Fibroblast of lung (primary cell): ENCODE measurements at regions not wholly inside any gene's neighbourhood (a gene's known extent, or its start where the extent isn't known, plus 50 kb on each side); places are given as distances from the start of the nearest gene placed in this dataset.

Experiments used
- DNase-seq, 2 donors: peaks; one replicate each; pipeline versions ENCODE4 v3.0.0 to v3.0.0-alpha.2; 2010; ENCODE audit warnings: low read depth in 2 of 2
- H2AFZ ChIP-seq: 2 replicates; pipeline ENCODE4 v1.5.1; 2012; ENCODE audit warnings: low read length, control low read depth, inconsistent platforms
- H3K27ac ChIP-seq: 2 replicates; pipeline ENCODE4 v1.5.1; 2011; ENCODE audit warnings: low read length, control low read depth; ENCODE audit not compliant: insufficient read depth
- H3K27me3 ChIP-seq: 2 replicates; pipeline ENCODE4 v1.5.1; 2011; ENCODE audit warnings: mild to moderate bottlenecking, low read length; ENCODE audit not compliant: control insufficient read depth, insufficient read depth
- H3K36me3 ChIP-seq: 2 replicates; pipeline ENCODE4 v1.5.1; 2011; ENCODE audit warnings: low read length; ENCODE audit not compliant: control insufficient read depth, insufficient read depth
- H3K4me1 ChIP-seq: 2 replicates; pipeline ENCODE4 v1.5.1; 2011; ENCODE audit warnings: low read length; ENCODE audit not compliant: control insufficient read depth, insufficient read depth; ENCODE audit errors: extremely low read depth
- H3K4me2 ChIP-seq: 2 replicates; pipeline ENCODE4 v1.5.1; 2011; ENCODE audit warnings: low read length, control low read depth; ENCODE audit not compliant: insufficient read depth; ENCODE audit errors: extremely low read depth
- H3K4me3 ChIP-seq, 4 experiments: fragments of 200-600 bp in 1 of 4; sonication (generic) in 1 of 4; replicated peaks in 1 of 4; 2 replicates each; pipeline ENCODE4 v1.5.1; 2011 to 2016; ENCODE audit warnings: low read length in 4 of 4, low read depth in 3 of 4, mild to moderate bottlenecking in 3 of 4, control low read depth in 2 of 4, inconsistent platforms in 1 of 4, mixed read lengths in 1 of 4; ENCODE audit not compliant: insufficient read depth in 1 of 4; ENCODE audit errors: control extremely low read depth in 1 of 4
- H3K79me2 ChIP-seq: 2 replicates; pipeline ENCODE4 v1.5.1; 2012; ENCODE audit warnings: mild to moderate bottlenecking, low read length, inconsistent platforms; ENCODE audit not compliant: control insufficient read depth, insufficient read depth
- H3K9ac ChIP-seq: 2 replicates; pipeline ENCODE4 v1.5.1; 2011; ENCODE audit warnings: mild to moderate bottlenecking, low read length, control low read depth; ENCODE audit not compliant: insufficient read depth
- H3K9me3 ChIP-seq: 2 replicates; pipeline ENCODE4 v1.5.1; 2012; ENCODE audit warnings: low read depth, low read length; ENCODE audit not compliant: control insufficient read depth, insufficient read depth
- H4K20me1 ChIP-seq: 2 replicates; pipeline ENCODE4 v1.5.1; 2011; ENCODE audit warnings: low read length; ENCODE audit not compliant: control insufficient read depth, insufficient read depth; ENCODE audit errors: extremely low read depth
- EZH2 ChIP-seq: IDR thresholded peaks from 2 replicates; pipeline ENCODE4 v1.5.1; 2012; ENCODE audit warnings: low read length, control low read depth, mild to moderate bottlenecking; ENCODE audit errors: missing control alignments
- TF ChIP-seq, protein P1 (sequence below), 2 donors: IDR thresholded peaks in 1 of 2; conservative IDR thresholded peaks in 1 of 2; 1 replicate in 1 of 2; 2 replicates in 1 of 2; pipeline ENCODE4 v1.5.1; 2011 to 2012; ENCODE audit warnings: low read length in 2 of 2, control low read depth in 1 of 2, inconsistent platforms in 1 of 2, low read depth in 1 of 2, mild to moderate bottlenecking in 1 of 2

DNA sequence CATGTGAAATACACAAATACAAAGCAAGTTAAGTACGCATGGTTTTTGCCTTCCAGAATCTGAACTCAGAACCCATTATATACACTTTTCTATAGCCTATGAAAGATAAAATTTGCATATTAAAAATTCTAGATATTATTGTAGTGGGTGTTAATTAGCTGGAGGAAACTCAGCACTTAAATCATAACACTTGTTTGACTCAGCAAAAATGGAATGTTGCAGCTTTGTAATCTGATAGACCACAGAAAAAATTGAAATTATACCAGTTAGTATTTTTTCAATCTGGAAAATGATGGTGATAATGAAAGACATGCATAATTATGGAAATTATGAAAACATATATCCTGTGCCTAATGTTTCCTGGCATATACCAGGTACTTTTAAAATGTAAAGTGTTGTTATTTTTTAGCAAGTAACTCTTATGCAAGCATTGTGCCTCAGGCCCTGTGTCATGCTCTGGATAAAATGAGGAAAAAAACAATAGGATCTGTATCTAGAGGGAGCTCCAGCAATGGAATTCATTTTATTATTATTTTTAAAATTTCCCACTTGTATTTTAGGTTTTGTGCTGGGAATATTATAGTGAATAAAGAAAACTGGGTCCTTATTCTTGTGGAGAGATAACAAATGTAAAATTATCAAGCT, 490.4 kb upstream of the SEMA3A start:
- Histone ChIP-seq H3K79me2 (no peaks in the 10 kb centered on the region), H3K4me1 (no peaks in the 10 kb centered on the region), H3K4me3 (no peak overlapping the region), H2AFZ (no peak overlapping the region), H3K27me3 (no peaks in the 10 kb centered on the region), H3K9ac (no peak overlapping the region), H3K9me3 (no peaks in the 10 kb centered on the region), H3K36me3 (no peaks in the 10 kb centered on the region), H3K4me2 (no peak overlapping the region), H3K27ac (no peak overlapping the region), H4K20me1 (no peaks in the 10 kb centered on the region)
- no peak for DNase-seq
- TF ChIP-seq EZH2, result no peak
- TF ChIP-seq, protein P1, sequence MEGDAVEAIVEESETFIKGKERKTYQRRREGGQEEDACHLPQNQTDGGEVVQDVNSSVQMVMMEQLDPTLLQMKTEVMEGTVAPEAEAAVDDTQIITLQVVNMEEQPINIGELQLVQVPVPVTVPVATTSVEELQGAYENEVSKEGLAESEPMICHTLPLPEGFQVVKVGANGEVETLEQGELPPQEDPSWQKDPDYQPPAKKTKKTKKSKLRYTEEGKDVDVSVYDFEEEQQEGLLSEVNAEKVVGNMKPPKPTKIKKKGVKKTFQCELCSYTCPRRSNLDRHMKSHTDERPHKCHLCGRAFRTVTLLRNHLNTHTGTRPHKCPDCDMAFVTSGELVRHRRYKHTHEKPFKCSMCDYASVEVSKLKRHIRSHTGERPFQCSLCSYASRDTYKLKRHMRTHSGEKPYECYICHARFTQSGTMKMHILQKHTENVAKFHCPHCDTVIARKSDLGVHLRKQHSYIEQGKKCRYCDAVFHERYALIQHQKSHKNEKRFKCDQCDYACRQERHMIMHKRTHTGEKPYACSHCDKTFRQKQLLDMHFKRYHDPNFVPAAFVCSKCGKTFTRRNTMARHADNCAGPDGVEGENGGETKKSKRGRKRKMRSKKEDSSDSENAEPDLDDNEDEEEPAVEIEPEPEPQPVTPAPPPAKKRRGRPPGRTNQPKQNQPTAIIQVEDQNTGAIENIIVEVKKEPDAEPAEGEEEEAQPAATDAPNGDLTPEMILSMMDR (conservative IDR thresholded peaks at IDR 0.05 in 1 of 2, IDR thresholded peaks at IDR 0.05 in 1 of 2; ENCODE audit: low read depth in 1 of 2, low read length in 2 of 2), result no peak

DNA sequence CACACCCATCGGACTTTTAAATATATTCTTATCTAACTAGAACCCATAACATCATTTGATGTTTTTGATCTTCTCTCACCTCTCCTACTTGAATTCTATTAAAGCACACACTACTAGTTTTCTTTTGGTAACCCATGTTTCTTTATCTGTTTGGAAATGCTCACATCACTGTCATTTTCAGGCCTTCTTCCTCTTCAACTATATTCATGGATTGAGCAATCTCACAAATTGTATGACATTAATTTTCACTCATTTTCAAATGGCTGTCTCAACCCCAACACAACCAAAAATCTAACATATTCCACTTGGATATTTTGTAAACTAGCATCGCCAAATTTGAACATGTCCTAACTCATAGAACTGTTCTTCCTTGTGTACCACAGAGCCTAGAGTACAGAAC, 488.0 kb upstream of the SEMA3A start:
- Histone ChIP-seq H3K27me3 (no peaks in the 10 kb centered on the region), H3K4me3 (no peak overlapping the region), H3K79me2 (no peaks in the 10 kb centered on the region), H3K27ac (no peak overlapping the region), H4K20me1 (no peaks in the 10 kb centered on the region), H3K9me3 (no peaks in the 10 kb centered on the region), H3K9ac (no peak overlapping the region), H3K4me1 (no peaks in the 10 kb centered on the region), H3K4me2 (no peak overlapping the region), H2AFZ (no peak overlapping the region), H3K36me3 (no peaks in the 10 kb centered on the region)
- DNase-seq, result no peak
- TF ChIP-seq, protein P1 (conservative IDR thresholded peaks at IDR 0.05 in 1 of 2, IDR thresholded peaks at IDR 0.05 in 1 of 2; ENCODE audit: low read depth in 1 of 2, low read length in 2 of 2), result no peak
- no peak for TF ChIP-seq EZH2

DNA sequence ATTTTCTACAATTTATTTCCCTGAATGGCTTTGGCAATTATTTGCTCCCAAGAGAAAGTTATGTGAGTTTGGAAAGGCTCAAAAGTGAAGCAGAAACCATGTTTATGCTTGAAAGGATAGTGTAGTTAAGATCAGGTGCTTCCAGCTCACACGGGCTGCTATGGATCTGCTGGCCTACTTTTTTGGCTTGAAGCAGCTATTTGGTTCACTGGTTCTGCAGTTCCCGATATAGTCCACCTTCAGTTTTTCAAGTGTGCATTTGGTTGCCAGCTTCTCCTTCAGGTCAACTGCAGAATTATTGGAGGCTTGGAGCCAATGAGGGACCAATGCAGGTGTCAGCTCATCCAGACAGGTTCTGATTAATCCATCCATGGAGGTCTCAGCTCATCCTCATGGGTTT, 484.3 kb upstream of the SEMA3A start:
- no peak for DNase-seq
- TF ChIP-seq, protein P1 (conservative IDR thresholded peaks at IDR 0.05 in 1 of 2, IDR thresholded peaks at IDR 0.05 in 1 of 2; ENCODE audit: low read depth in 1 of 2, low read length in 2 of 2), result no peak
- no peak for TF ChIP-seq EZH2
- H3K4me2 ChIP-seq, result no peak overlapping the region

More for the DNA sequence above, 484.3 kb upstream of the SEMA3A start:
- no peaks in the 10 kb centered on the region for H3K27me3 ChIP-seq
- no peak overlapping the region for H3K27ac ChIP-seq
- H3K9me3 ChIP-seq, result no peaks in the 10 kb centered on the region
- no peak overlapping the region for H2AFZ ChIP-seq
- H3K4me3 ChIP-seq, result no peak overlapping the region
- no peaks in the 10 kb centered on the region for H3K4me1 ChIP-seq
- H3K79me2 ChIP-seq, result no peaks in the 10 kb centered on the region
- no peaks in the 10 kb centered on the region for H4K20me1 ChIP-seq
- H3K36me3 ChIP-seq, result no peaks in the 10 kb centered on the region
- no peak overlapping the region for H3K9ac ChIP-seq
